Superior temporal gyrus (tissue), 1 donor: ENCODE measurements at regions not wholly inside any gene's neighbourhood (a gene's known extent, or its start where the extent isn't known, plus 50 kb on each side); places are given as distances from the start of the nearest gene placed in this dataset.
A peak's percentile ranks its signal among the peaks of the same experiment; 100 is the strongest.
"Not testable (repeated sequence)": the region's sequence is repeated elsewhere in the genome, so short reads cannot be mapped to it uniquely, and the experiment has no call there.

Source experiments
- DNase-seq: peaks from one replicate; pipeline ENCODE4 v3.0.0-alpha.2; 2016; ENCODE audit errors: extremely low spot score

DNA sequence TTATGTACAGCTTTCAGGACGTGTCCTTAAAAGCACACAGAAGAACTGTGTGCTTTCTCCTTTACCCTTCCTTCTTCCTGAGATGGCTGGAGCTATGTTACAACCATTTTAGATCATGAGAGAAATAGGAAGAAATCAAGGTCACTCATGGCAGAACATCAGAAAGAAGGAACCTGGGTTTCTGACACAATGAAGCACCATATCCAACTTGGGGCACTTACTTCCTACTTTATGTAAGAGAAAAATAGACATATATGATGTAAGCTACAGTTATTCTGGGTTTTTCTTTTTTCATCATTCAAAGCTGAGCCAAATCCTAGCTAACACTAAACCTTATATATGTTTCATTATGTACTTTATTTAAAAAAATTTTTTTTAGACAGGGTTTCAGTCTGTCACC is 79.5 kb downstream of the FAM161A start:
- no peak for DNase-seq

- no peak for DNase-seq
These were observed 81.7 kb downstream of the FAM161A start for GRCh38 chr2:61771904-61772845.

- DNase-seq = no peak
These were observed 83.1 kb downstream of the FAM161A start for GRCh38 chr2:61770746-61771145.

- no peak for DNase-seq
These were observed 83.6 kb downstream of the FAM161A start for GRCh38 chr2:61770298-61770697.

DNA sequence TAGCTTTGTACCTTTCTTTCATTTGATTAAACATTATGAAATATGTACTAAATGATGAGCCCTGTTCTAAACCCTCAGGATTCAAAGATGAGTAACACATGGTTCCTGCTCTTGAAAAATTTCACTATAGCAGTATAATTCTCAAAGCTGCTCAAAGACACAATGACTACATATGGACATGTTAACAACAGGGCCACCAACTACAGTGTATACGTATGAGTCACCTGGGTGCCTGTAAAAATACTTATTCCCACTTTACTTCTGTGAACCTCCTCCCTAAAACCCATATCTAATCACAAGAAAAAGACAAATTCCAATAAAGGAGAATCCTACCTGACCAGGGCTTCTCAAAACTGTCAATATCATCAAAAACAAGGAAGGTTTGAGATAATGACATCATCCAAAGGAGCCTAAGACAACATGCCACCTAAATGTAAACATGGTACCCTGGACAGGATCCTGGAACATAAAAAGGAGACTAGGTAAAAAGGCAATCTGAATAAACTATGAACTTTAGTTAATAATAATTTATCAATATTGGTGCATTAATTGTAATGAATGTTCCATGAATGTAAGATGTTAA is 84.7 kb downstream of the FAM161A start:
- no peak for DNase-seq

DNA sequence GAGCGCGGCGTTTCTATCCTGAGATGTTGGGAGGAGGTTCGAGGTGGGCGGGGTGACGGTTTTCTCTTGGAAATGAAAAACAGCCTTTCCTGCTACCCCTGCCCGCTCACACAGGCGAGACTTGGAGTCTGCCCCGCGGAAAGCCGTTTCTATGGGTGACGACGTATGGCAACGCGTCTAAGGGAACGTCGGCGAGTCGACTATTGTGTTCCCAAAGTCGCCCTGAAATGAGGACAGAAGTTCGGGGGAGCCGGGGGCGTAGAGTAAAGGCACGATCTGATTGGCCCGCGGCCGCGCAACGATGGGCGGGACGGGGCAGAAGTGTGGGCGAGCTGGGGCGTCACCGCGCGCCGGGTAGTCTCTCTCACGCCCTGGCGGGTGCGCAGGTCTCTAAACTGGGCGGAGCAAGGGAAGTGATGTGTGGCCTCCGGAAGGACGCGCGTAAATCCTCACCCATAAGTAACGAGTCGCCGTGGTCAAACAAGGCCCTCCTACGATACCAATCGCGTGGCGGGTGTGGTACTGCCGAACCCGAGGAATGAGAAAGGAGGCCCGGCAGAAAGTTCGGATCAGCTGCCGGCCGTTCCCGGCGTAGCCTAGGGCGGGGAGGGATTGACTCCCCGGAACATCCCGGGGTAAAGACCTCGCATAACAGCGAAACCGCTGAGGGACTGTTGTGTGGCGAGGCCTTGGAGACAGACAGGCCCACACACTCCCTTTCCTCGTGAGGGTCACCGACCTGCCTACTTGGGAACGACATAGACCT is 89.6 kb downstream of the FAM161A start:
- peak; percentile 98 for DNase-seq

- no peak for DNase-seq
These were observed 90.2 kb downstream of the FAM161A start for GRCh38 chr2:61763605-61764034.

- no peak for DNase-seq
These were observed 91.6 kb downstream of the FAM161A start for GRCh38 chr2:61762292-61762691.

- DNase-seq = peak; percentile 58
These were observed 94.1 kb downstream of the FAM161A start for GRCh38 chr2:61759718-61760117.

GRCh38 chr2:61759005-61759404 is 94.9 kb downstream of the FAM161A start:
- no peak for DNase-seq

GRCh38 chr2:61758159-61758558 is 95.7 kb downstream of the FAM161A start:
- DNase-seq = no peak

DNA sequence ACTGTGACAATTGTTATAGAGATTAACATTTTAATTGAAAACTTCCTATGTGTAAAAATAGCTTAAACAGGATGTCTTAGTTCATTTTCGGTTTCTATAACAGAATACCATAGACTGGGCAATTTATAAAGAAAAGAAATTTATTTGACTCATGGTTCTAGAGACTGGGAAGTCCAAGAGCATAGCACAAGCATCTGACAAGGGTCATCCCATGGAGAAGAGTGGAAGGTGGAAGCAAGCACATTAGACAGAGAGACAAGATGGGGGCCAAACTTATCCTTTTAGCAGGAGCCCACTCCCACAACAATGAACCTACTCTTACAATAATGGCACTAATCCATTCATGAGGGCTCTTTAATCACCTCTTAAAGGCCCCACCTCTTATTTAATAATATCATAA is 100.3 kb downstream of the FAM161A start:
- no peak for DNase-seq

DNA sequence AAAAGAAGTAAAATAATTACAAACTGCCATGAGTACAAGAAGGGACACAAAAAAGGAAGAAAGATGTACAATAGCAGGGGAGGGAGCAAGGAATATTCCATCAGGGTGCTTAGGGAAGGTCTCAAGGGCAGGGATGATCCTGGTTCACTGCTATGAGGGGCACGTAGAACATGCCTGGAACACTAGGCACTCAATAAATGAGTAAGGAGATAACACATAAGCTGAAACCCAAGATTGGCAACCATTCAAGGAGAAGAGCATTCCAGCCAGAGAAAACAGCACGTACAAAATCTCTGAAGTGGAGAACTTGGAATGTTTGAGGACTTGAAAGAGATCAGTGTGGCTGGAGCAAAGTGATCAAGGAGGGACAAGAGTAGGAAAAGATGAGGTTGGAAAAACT is 103.2 kb downstream of the FAM161A start:
- no peak for DNase-seq

- DNase-seq = no peak
These were observed 110.9 kb downstream of the FAM161A start for GRCh38 chr2:61742955-61743354.

GRCh38 chr2:61737841-61738240 is 116.0 kb downstream of the FAM161A start:
- DNase-seq = no peak

DNA sequence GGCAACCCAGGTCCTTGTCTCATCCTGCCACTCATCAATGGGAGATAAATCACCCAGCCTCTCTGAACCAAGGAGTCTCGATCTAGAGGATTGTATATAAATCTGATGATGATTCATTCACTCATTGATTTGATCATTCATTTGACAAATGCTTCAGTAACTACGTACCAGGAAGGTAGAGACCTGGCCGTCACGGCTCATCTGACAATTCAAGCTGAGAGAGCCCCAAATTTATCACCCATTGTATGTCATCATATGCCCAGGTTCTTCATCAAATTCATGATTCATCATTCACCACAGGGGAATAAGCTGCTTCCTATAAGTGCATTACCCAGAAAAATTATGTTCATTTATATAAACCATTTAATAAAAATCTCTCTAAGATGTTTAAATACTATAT is 116.9 kb downstream of the FAM161A start:
- no peak for DNase-seq

GRCh38 chr2:61733563-61733962 is 120.3 kb downstream of the FAM161A start:
- no peak for DNase-seq

DNA sequence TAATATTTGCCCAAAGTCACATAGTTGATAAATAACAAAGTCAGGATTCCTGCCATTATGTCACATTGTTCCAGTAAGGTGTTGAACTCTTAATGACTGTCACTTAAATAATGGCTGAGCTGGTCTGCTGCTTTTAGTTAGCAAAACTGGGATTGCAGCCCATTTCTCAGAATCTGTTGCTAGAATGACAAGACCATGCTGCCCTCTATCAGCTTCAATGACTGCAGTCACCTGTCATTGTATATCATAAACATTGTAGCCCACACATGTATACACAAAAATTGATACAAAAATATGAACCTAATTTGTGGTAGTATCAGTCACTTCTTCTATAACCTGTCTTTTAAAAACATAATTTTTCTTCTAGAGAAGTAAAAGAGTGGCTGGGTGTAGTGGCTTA is 121.1 kb downstream of the FAM161A start:
- no peak for DNase-seq

DNA sequence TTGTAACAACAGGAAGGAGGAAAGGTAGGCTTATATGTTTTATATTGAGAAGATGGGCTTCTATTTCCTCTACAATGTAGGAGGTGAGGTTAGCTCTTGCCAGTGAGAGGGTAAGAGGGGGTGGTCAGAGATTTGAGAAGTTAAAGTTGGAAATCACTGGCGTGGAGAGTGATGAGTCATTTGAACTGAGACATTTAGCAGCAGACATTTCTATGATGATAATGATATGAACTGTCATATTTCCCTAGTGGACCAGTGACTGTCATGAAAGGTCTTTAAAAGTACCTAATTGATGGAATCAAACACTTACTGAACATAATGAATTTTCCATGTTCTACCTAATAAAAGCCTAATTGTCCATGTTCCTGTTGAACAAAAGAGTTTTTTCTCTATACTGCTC is 126.1 kb downstream of the FAM161A start:
- DNase-seq = no peak

DNA sequence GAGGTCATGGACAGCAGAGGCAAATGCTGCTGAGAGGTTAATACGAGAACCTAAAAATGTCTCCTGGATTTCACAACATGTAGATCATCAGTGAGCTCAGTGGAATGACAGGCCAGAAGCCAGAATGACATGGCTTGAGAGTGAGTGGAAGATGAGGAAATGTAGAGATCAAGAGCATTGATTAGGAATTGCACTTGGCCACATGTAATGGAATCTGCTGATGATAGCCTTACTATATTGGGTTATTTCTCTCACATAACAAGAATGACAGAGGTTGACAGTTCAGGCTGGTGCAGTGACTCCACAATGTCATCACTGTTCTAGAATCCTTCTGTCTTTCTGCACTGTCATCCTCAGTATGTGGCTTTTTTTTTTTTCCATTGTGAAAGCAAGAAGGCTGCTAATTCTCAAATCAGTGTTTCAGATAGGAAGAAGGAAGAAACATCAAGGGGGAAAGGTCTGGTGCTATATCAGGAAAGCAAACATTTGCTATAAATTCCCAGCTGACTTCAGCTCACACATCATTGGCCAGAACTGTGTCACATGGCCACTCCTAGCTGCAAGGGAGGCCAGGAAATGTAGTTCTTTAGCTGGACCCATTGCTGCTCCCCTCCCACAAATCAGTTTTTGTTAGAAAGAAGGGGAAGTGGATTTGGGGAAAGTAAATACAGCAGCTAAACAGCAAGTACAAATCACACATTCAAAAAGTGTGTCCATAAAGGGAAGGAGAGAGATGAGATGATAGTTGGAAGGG is 127.2 kb downstream of the FAM161A start:
- no peak for DNase-seq

DNA sequence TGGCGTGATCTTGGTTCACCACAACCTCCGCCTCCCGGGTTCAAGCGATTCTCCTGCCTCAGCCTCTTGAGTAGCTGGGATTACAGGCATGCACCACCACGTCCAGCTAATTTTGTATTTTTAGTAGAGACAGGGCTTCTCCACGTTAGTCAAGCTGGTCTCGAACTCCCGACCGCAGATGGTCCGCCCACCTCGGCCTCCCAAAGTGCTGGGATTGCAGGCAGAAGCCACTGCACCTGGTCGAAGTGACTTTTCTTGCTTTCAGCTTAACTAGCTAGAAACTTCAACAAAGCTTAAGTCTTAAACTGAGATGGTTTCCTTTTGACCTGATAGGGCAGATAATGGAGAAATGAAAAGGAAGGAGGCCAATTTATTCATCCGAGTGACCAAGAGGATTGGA is 130.5 kb downstream of the FAM161A start:
- not testable (repeated sequence) for DNase-seq

DNA sequence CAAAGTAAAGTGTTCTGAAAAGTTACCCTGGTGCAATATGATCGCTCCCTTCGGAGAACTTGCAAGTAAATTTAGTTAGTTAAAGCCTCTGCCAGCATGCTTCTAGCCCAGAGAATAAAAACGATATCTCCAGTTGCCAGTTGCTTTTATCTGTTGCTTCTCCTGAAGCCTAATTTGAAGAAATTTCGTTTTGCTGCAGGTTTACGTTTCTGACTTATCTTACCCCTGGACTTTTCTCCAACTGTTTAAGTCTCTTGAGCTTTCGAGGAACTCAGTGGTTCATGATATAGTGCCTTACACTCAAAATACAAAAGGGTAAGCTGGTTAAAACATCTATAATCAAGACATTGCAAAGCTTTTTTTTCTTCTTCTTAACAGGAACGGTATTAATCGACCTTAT is 131.1 kb downstream of the FAM161A start:
- DNase-seq = no peak
